IMR-90 (cell line): ENCODE measurements at regions not wholly inside any gene's neighbourhood (a gene's known extent, or its start where the extent isn't known, plus 50 kb on each side); places are given as distances from the start of the nearest gene placed in this dataset.

ENCODE experiments used
- BHLHE40 ChIP-seq: fragments of 150-350 bp; IDR thresholded peaks from 2 replicates; pipeline ENCODE4 v1.6.1; 2016; ENCODE audit warnings: mild to moderate bottlenecking, low read depth, low read length
- CEBPB ChIP-seq: IDR thresholded peaks from 2 replicates; pipeline ENCODE4 v1.6.1; 2012; ENCODE audit warnings: low read depth, low read length, improper control_type of control experiment
- CTCF ChIP-seq: conservative IDR thresholded peaks from 2 replicates; pipeline ENCODE4 v1.5.1; 2012; ENCODE audit warnings: mild to moderate bottlenecking, low read depth, low read length, improper control_type of control experiment

- TF ChIP-seq CEBPB (no peak), BHLHE40 (no peak), CTCF (no peak)
These were observed 51.0 kb upstream of the TRA2B start for GRCh38 chr3:185988816-185989175.
